H1 (cell line): ENCODE measurements at regions not wholly inside any gene's neighbourhood (a gene's known extent, or its start where the extent isn't known, plus 50 kb on each side); places are given as distances from the start of the nearest gene placed in this dataset.
"Not testable (repeated sequence)": the region's sequence is repeated elsewhere in the genome, so short reads cannot be mapped to it uniquely, and the experiment has no call there.

Source experiments
- CTCF ChIA-PET: fragments of 300-600 bp; sonication (Branson Sonifier 250); formaldehyde crosslinking; loops from one replicate; lab custom pipeline; 2021; ENCODE audit not compliant: partially characterized antibody; lab: Charles Lee
- POLR2A ChIA-PET: fragments of 300-600 bp; sonication (Branson Sonifier 250); formaldehyde crosslinking; loops from one replicate; lab custom pipeline; 2021; ENCODE audit warnings: inconsistent platforms; ENCODE audit not compliant: partially characterized antibody; lab: Charles Lee
- DNase-seq, 2 experiments: peaks; one replicate each; pipeline versions ENCODE4 v3.0.0 to v3.0.0-alpha.2; 2010 to 2022; ENCODE audit warnings: low spot score in 2 of 2, low read depth in 1 of 2, mixed read lengths in 1 of 2
- FAIRE-seq: peaks from 2 replicates; lab custom pipeline; 2011; peaks lifted over from hg19 to GRCh38; lab: Jason Lieb, UNC
- H2AFZ ChIP-seq: 2 replicates; pipeline ENCODE4 v1.8.1; 2012; ENCODE audit warnings: low read length, inconsistent platforms
- H2AK5ac ChIP-seq: 2 replicates; pipeline ENCODE4 v1.6.1; 2013; ENCODE audit warnings: low read depth, low read length
- H2BK120ac ChIP-seq: replicated peaks from 2 replicates; pipeline ENCODE3; 2013; ENCODE audit warnings: low read depth, low read length, inconsistent platforms
- H2BK12ac ChIP-seq: 2 replicates; pipeline ENCODE4 v1.6.1; 2013; ENCODE audit warnings: low read depth, low read length
- H2BK15ac ChIP-seq: 2 replicates; pipeline ENCODE4 v1.6.1; 2013; ENCODE audit warnings: low read length
- H2BK20ac ChIP-seq: 2 replicates; pipeline ENCODE4 v1.6.1; 2013; ENCODE audit warnings: low read length
- H2BK5ac ChIP-seq: 2 replicates; pipeline ENCODE4 v1.6.1; 2013; ENCODE audit warnings: low read depth, low read length
- H3K14ac ChIP-seq: 2 replicates; pipeline ENCODE4 v1.6.1; 2013; ENCODE audit warnings: inconsistent platforms; ENCODE audit not compliant: insufficient read length
- H3K18ac ChIP-seq: 2 replicates; pipeline ENCODE4 v1.6.1; 2013; ENCODE audit warnings: low read length; ENCODE audit errors: extremely low read depth
- H3K23ac ChIP-seq: 2 replicates; pipeline ENCODE4 v1.6.1; 2013; ENCODE audit warnings: inconsistent platforms; ENCODE audit not compliant: insufficient read length
- H3K23me2 ChIP-seq: 2 replicates; pipeline ENCODE4 v1.6.1; 2013; ENCODE audit warnings: low read depth, low read length
- H3K27ac ChIP-seq: 2 replicates; pipeline ENCODE4 v1.6.1; 2011; ENCODE audit warnings: low read depth, low read length, inconsistent platforms
- H3K27me3 ChIP-seq, 4 experiments: replicated peaks in 1 of 4; 1 replicate in 1 of 4; 2 replicates in 3 of 4; pipeline versions ENCODE4 v1.6.1 to v1.8.1; 2011 to 2013; ENCODE audit warnings: low read length in 3 of 4, mild to moderate bottlenecking in 3 of 4, inconsistent platforms in 2 of 4, mixed read lengths in 2 of 4, moderate library complexity in 1 of 4; ENCODE audit not compliant: control insufficient read depth in 3 of 4, insufficient read depth in 3 of 4; ENCODE audit errors: extremely low read depth in 1 of 4
- H3K36me3 ChIP-seq, 4 experiments: 2 replicates each; pipeline versions ENCODE4 v1.6.1 to v1.8.1; 2011 to 2013; ENCODE audit warnings: mild to moderate bottlenecking in 4 of 4, low read length in 3 of 4, moderate library complexity in 2 of 4, control low read depth in 1 of 4, inconsistent platforms in 1 of 4; ENCODE audit not compliant: insufficient read depth in 4 of 4, control insufficient read depth in 2 of 4
- H3K4ac ChIP-seq: replicated peaks from 2 replicates; pipeline ENCODE3; 2013; ENCODE audit warnings: low read length, low read depth, mixed read lengths, inconsistent platforms; ENCODE audit not compliant: insufficient read length
- H3K4me1 ChIP-seq, 4 experiments: replicated peaks in 1 of 4; 1 replicate in 1 of 4; 2 replicates in 3 of 4; pipeline versions ENCODE4 v1.6.1 to v1.8.1; 2011 to 2013; ENCODE audit warnings: low read length in 3 of 4, inconsistent platforms in 2 of 4, mixed read lengths in 1 of 4; ENCODE audit not compliant: insufficient read depth in 4 of 4, control insufficient read depth in 3 of 4
- H3K4me2 ChIP-seq, 2 experiments: 2 replicates each; pipeline versions ENCODE4 v1.6.1 to v1.8.1; 2011 to 2013; ENCODE audit warnings: low read depth in 2 of 2, low read length in 2 of 2, control low read depth in 1 of 2, inconsistent platforms in 1 of 2, mild to moderate bottlenecking in 1 of 2; ENCODE audit not compliant: insufficient read depth in 1 of 2
- H3K4me3 ChIP-seq, 4 experiments: fragments of 200-600, 300-600 bp in 1 of 4; sonication (generic), shearing (Covaris generic), sonication (Bioruptor Twin) in 1 of 4; 2 replicates each; pipeline versions ENCODE4 v1.5.1 to v1.8.1; 2011 to 2016; ENCODE audit warnings: low read length in 4 of 4, low read depth in 3 of 4, control low read depth in 2 of 4, inconsistent platforms in 2 of 4, mild to moderate bottlenecking in 2 of 4, mixed read lengths in 1 of 4, moderate library complexity in 1 of 4; ENCODE audit not compliant: insufficient read depth in 2 of 4; ENCODE audit errors: extremely low read depth in 1 of 4
- H3K56ac ChIP-seq: replicated peaks from 2 replicates; pipeline ENCODE3; 2013; ENCODE audit warnings: low read depth, mild to moderate bottlenecking, mixed read lengths, low read length, inconsistent platforms; ENCODE audit not compliant: insufficient read length
- H3K79me1 ChIP-seq: 2 replicates; pipeline ENCODE4 v1.6.1; 2013; ENCODE audit warnings: low read depth, low read length, control low read depth
- H3K79me2 ChIP-seq, 2 experiments: 2 replicates each; pipeline versions ENCODE4 v1.6.1 to v1.8.1; 2012 to 2013; ENCODE audit warnings: low read length in 2 of 2, mild to moderate bottlenecking in 2 of 2, inconsistent platforms in 1 of 2; ENCODE audit not compliant: insufficient read depth in 2 of 2, control insufficient read depth in 1 of 2
- H3K9ac ChIP-seq, 4 experiments: replicated peaks in 1 of 4; 1 replicate in 1 of 4; 2 replicates in 3 of 4; pipeline versions ENCODE4 v1.6.1 to v1.8.1; 2011 to 2013; ENCODE audit warnings: low read depth in 3 of 4, low read length in 3 of 4, control low read depth in 2 of 4, mild to moderate bottlenecking in 2 of 4, moderate library complexity in 2 of 4, inconsistent platforms in 1 of 4; ENCODE audit errors: extremely low read depth in 1 of 4
- H3K9me3 ChIP-seq, 2 experiments: 2 replicates each; pipeline versions ENCODE4 v1.6.1 to v1.8.1; 2012 to 2013; ENCODE audit warnings: mild to moderate bottlenecking in 2 of 2, moderate library complexity in 2 of 2, control low read depth in 1 of 2, inconsistent platforms in 1 of 2, low read depth in 1 of 2, low read length in 1 of 2, mixed read lengths in 1 of 2; ENCODE audit not compliant: insufficient read depth in 2 of 2
- H4K20me1 ChIP-seq, 2 experiments: replicated peaks in 1 of 2; 2 replicates each; pipeline versions ENCODE3 to v1.8.1; 2011 to 2013; ENCODE audit warnings: inconsistent platforms in 2 of 2, low read length in 2 of 2, mild to moderate bottlenecking in 1 of 2; ENCODE audit not compliant: insufficient read depth in 2 of 2, control insufficient read depth in 1 of 2
- H4K5ac ChIP-seq: 2 replicates; pipeline ENCODE4 v1.6.1; 2013; ENCODE audit warnings: low read length, low read depth, mixed read lengths, inconsistent platforms; ENCODE audit not compliant: insufficient read length
- H4K8ac ChIP-seq: 2 replicates; pipeline ENCODE4 v1.8.0; 2013; ENCODE audit warnings: mild to moderate bottlenecking, moderate library complexity, low read length, inconsistent platforms; ENCODE audit not compliant: insufficient read depth; ENCODE audit errors: extremely low read depth
- H4K91ac ChIP-seq: replicated peaks from 2 replicates; pipeline ENCODE3; 2013; ENCODE audit warnings: low read length, mixed read lengths, inconsistent platforms; ENCODE audit not compliant: insufficient read length
- WGBS, 2 experiments: shearing (Covaris generic) in 1 of 2; methylation state at CpG; one replicate each; pipeline versions ENCODE4 v1.1.6 to v1.1.7; 2013 to 2015; ENCODE audit warnings: low lambda C conversion rate in 2 of 2, mixed read lengths in 2 of 2, inconsistent platforms in 1 of 2, low coverage in 1 of 2, missing lambda C conversion rate in 1 of 2; ENCODE audit not compliant: insufficient replicate concordance in 2 of 2, insufficient coverage in 1 of 2, insufficient read length in 1 of 2; ENCODE audit errors: extremely low coverage in 1 of 2, missing lambda C conversion rate in 1 of 2; 5-methylcytosine and 5-hydroxymethylcytosine counted together

GRCh38 chr6:832804-833203, 139.9 kb upstream of the EXOC2 start:
- H3K23ac ChIP-seq, FAIRE-seq, H2BK5ac ChIP-seq, H3K27me3 ChIP-seq, H3K27ac ChIP-seq, H2AK5ac ChIP-seq, H2BK15ac ChIP-seq, H3K79me2 ChIP-seq, H2BK120ac ChIP-seq, CTCF ChIA-PET, H2BK20ac ChIP-seq, H3K23me2 ChIP-seq, H3K4me1 ChIP-seq, H3K4me2 ChIP-seq, H3K4me3 ChIP-seq, H4K20me1 ChIP-seq, H3K14ac ChIP-seq, H3K4ac ChIP-seq, POLR2A ChIA-PET, H4K8ac ChIP-seq, H2BK12ac ChIP-seq, H4K91ac ChIP-seq, DNase-seq, H3K36me3 ChIP-seq, H3K9ac ChIP-seq, H3K18ac ChIP-seq, H2AFZ ChIP-seq, H3K56ac ChIP-seq, H4K5ac ChIP-seq, H3K79me1 ChIP-seq: not testable (repeated sequence)
- H3K9me3 ChIP-seq: peaks cover 3 to 10% of the 10 kb centered on the region in 2 experiments; a peak in 2 of 4 replicates
- 89% methylated on average over 2 of the region's 2 CpGs; no CpG with 5 or more reads in 1 of the 2 experiments for WGBS, 2 experiments
